GM18520 (cell line): ENCODE measurements at regions not wholly inside any gene's neighbourhood (a gene's known extent, or its start where the extent isn't known, plus 50 kb on each side); places are given as distances from the start of the nearest gene placed in this dataset.

ENCODE experiments used
- ATAC-seq: cut with Tn5 transposase; IDR thresholded peaks from one replicate; pipeline ENCODE4 v1.9.1; 2021; ENCODE audit not compliant: unreplicated experiment

DNA sequence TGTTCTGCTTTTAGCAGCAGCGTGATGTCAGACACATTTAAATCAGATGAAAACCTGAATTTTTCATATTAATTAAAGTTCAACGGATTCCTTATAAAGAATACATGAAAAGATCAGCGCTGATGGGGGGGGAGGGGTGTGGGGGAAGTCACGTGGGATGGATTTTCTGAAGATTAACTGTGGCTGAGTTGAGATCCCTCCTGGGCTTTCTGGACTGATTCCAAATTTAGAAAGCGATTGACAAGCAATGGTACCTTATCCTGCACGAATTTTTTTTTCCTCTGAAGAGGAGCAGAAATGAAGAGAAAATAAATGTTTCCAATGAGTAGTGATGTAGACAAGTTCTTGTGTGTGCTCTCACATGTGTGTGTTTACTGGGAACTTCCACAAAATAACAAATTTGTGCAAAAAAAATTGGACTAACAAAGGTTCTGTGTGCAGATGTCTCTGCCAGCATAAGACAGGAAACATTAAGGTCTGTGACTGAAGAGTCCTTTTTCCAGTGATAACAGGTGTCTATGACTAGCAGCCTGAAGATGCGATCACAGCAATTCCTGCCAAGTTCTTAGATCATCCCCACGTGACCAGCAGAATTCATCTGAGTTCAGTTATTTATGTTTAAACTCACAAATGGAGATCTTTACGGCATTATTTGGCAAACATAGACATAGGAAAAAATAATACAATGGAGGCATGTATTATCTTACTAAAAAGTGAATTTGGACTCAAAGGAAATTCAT lies 585.2 kb upstream of the CELF2 start:
- no peak for ATAC-seq

DNA sequence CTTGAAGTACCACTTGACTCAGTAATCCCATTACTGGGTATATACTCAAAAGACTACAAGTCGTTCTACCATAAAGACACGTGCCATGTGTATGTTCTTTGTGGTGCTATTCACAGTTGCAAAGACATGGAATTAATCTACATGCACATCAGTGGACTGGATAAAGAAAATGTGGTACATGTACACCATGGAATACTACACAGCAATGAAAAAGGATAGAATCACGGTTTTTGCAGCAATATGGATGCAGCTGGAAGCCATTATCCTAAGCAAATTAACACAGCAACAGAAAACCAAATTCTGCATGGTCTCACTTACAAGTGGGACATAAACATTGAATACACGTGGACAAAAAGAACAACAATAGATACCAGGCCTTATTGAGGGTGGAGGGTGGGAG lies 583.4 kb upstream of the CELF2 start:
- no peak for ATAC-seq

DNA sequence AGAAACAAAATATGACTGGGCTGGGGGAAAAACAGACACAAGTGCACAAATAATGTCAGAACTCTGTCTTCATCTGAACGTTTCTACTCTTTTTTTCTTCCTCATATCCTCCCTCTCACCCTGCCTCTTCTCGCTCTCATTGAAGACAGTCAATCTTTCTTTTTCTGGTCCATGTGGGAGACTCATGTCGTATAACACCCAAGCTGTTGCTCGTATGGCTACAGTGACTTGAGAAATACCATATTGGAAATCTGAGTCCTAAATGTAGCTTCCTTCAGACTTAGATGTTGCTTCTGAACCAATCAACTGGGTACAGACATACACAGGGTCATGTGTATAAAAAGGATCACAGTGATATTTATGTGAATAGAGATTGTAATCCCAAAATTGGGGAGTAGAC lies 579.8 kb upstream of the CELF2 start:
- ATAC-seq, result no peak

GRCh38 chr10:10438335-10439100 lies 579.2 kb upstream of the CELF2 start:
- ATAC-seq, result no peak

GRCh38 chr10:10456856-10457255 lies 560.8 kb upstream of the CELF2 start:
- no peak for ATAC-seq

DNA sequence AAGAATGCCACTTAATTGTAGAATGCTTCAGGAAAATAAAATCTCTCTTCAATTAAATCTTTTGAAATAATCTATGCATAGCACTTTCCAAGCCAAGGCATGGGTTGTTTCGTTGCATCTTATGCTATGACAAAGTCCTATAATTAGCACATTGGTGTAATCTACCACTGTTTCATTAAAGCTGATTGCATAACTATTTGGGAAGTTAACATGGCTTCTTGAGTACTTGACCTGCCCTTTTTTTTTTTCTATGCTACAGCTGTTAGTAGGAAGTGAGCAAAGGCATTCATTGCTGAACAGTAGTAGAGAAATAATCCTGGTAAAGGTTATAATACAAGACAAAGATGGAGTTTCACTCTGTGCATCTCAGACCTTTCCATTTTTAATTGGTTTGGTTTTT lies 557.2 kb upstream of the CELF2 start:
- no peak for ATAC-seq

DNA sequence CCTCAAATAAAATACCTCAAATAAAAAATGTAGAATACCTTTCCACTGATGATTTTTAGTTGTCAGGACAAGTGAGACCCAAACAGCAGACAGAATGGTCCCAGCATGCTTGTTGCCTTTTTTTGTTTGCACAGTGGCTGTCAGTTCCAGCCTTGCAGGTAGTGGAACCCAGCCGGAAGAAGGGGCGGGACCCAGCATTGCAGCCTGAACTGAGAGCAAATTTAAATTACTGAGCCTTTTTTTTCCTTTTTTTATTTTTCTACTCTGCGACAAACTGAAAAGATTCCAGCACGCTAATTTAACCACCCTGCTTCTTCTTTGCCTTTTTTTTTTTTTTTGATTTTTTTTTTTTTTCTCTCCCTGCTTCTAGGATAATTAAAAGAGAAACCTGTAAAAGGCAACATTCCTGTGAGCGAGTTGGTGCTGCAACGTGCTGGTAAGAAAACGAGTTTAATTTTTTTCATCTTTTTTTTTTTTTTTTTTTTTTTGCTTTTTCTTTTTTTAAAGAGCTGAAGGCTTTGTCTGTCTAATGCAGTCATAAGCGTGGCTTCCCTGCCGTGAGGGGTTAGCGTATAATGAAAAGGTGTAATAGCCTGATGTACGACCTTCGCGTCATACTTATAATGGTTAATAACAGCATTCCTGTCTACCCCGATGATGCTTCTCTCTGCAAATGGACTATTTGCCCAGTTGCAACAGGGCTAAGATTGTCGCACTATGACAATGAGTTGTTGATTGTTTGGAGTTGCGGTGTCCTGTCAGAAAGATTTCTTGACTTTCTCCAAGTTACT lies 555.3 kb upstream of the CELF2 start:
- no peak for ATAC-seq

- ATAC-seq, result no peak
Observed at GRCh38 chr10:10471758-10472157, 545.9 kb upstream of the CELF2 start.

DNA sequence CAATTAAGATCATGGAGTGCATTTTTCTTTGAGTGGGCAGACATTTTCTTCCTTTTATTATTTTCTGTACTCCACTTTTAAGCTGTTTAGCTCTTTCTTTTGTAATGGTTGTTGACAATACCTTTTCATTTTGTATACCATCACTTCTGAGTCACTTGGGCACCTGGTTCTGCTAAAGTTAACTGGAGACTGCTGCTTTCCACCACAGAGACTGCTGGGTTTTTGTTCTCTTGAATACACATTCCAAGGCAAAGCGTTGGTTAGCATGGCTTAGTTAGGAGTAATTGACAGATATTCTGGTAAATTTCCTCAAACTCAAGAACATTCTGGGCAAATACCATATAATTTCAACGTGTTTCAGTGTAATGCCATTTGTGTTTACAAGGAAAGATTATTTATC lies 541.9 kb upstream of the CELF2 start:
- no peak for ATAC-seq

- no peak for ATAC-seq
Observed at GRCh38 chr10:10477844-10478243, 539.8 kb upstream of the CELF2 start.

GRCh38 chr10:10479465-10479864 lies 538.2 kb upstream of the CELF2 start:
- no peak for ATAC-seq

DNA sequence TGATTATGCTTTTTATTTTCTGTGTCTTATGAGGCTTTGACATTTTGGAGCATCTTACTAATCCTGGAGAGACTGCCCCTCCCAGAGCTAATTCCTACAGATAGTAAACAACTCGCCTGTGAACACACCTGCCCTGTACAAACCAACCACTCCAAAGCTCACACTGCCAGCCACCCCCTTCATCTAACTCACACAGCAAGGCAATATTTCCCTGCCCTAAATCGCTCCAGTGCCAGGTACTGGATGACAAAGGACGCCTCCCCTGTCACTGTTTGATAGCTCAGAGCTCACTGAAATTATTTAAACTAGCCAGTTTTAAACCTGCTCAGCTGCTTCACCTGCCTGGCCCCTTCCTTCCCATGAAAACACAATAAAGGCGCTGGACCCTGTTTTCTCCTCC lies 535.1 kb upstream of the CELF2 start:
- ATAC-seq, result no peak

- ATAC-seq, result no peak
Observed at GRCh38 chr10:10489076-10489475, 528.6 kb upstream of the CELF2 start.

GRCh38 chr10:10489805-10490571 lies 527.7 kb upstream of the CELF2 start:
- ATAC-seq, result no peak

DNA sequence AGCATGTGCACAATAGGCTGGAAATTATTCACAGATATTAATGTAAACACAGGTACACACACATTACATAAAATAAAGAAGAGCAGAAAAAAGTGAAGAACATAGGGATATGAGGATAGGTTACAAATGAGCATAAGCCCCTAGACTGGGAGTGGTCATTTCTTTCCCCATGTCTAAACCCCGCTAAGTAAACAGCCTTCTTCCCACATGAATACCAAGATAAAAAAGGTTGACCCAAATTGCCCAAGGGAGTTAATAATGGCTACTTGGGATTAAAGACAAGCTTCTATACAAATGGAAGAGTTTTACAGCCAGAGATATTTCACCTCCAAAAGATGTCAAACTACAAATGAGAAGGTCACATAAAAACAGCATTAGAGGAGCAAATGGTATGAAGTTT lies 527.1 kb upstream of the CELF2 start:
- no peak for ATAC-seq

- ATAC-seq, result no peak
Observed at GRCh38 chr10:10492420-10492819, 525.3 kb upstream of the CELF2 start.

GRCh38 chr10:10493833-10494232 lies 523.8 kb upstream of the CELF2 start:
- no peak for ATAC-seq

GRCh38 chr10:10497245-10497644 lies 520.4 kb upstream of the CELF2 start:
- no peak for ATAC-seq

- no peak for ATAC-seq
Observed at GRCh38 chr10:10498781-10499180, 518.9 kb upstream of the CELF2 start.

DNA sequence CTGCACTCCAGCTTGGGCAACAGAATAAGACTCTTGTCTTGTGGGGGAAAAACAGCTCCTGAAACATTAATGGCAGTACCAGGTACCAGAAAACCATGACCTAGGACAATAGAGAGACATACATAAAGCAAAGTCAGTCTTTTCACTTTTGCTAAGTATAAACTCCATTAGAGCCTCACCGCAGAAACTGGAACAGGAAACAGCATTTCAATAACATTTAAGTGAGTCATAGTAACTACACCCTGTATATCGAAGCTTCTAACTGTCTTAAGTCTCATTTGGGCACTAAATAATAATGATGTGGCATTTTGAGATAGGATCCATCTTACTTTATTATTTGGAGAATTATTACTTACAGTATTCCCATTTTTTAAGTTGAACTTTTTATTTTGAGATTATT lies 517.8 kb upstream of the CELF2 start:
- no peak for ATAC-seq

- ATAC-seq, result no peak
Observed at GRCh38 chr10:10500937-10501336, 516.7 kb upstream of the CELF2 start.
